HG02981 (cell line): ENCODE measurements at regions not wholly inside any gene's neighbourhood (a gene's known extent, or its start where the extent isn't known, plus 50 kb on each side); places are given as distances from the start of the nearest gene placed in this dataset.

Experiments
- ATAC-seq: cut with Tn5 transposase; IDR thresholded peaks from one replicate; pipeline ENCODE4 v1.9.1; 2021; ENCODE audit warnings: mild to moderate bottlenecking, moderate library complexity; ENCODE audit not compliant: unreplicated experiment

DNA sequence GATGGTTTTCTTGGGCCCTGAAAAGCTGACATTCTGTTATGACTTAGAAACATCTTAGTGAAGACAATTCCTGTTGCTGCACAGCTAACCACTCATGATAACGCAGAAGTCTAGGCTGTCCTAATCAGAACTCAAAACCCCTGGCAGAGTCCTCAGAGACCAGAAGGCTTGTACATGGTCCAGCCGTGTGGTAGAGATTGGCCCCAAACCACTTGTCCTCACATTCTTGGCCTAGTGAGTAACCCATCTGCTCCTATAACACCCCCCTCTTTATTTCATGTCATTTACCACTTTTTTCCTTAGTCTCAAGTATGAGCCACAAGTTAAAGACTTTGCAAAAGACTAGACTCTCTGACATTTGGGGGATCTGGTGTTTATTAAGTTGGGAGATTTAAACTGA, 116.5 kb upstream of the ADAMTS18 start:
- no peak for ATAC-seq

GRCh38 chr16:77553130-77553529, 118.3 kb upstream of the ADAMTS18 start:
- no peak for ATAC-seq

DNA sequence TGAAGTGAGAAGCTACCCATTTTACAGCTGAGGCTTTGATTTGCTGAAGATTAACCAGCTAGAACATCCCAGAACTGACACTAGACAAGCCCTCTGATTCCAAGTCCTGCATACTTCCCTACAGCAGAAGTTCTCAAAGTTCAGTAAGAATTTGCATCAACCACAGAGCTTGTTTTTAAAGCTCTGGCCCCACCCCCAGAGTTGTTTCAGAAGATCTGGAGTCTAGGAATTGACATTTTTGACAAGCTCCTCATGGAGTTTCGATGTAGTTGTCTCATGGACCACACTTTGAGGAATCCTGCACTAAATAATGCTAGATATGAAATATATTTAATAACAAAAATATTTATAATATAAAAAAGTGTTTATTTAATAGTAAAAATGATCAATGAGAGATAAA, 120.3 kb upstream of the ADAMTS18 start:
- ATAC-seq: no peak

DNA sequence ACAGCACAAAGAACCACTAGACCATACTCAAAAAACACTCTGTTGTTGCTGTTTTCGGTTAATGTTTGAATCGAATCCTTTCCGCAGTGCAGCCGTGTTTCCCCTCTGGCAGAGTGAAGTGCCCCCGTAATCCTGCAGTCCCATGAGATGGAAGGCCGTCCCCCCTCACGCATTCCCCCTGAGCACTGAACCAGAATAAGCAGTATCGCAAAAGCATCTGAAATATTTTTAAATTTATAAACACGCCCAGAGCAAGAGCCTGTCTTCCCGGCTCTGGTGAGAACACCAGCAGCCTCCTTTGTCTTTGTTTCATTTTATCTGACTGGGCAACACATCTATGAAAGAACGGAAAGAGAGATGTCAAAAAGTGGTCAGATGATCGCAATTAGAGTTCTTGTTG, 121.0 kb upstream of the ADAMTS18 start:
- no peak for ATAC-seq

DNA sequence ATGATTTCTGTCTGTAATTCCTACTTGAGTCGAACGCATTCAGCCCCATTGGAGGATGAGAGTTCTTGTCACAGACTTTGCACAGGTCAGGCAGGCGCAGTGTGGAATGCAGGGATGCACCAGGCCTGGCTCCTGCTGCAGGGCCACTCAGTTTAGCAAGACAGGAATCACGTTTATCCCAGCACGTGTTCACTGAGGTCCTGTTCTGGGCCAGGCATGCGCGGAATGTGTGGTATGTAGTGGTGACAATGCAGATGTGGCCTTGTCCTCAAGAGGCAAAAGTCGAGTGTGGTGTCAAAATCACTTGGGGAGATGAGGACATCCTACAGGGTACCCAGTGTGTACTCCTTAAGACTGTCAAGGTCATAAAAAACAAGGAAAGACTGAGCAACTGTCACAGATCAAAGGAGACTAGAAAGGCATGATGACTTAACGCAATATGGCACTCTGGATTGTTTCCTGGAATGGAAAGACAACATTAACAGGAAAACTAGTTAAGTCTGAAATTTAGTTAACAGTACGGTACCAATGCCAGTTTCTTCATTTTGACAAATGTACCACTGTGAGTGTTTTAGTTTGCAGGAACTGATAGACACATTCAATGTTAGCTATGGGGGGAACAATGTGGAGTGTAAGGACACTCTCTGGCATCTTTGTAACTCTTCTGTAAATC, 121.5 kb upstream of the ADAMTS18 start:
- ATAC-seq: no peak

DNA sequence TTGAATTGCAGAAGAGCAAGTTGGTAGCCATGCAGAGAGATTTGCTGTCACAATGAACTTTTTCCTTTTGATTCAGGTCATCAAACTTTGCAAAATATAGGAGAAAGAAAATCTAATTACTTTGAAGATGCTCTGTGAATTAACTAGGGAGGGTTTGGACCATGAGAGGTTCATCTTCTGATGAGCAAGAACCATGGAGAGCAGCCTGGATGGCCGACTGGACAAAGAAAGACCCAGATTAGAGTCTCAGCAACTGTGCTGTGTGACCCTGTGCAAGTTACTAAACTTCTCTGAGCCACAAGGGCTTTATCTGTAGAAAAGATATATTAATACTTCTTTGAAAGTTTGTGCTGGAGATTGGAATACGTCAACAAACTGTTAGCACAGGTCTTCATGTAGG, 122.6 kb upstream of the ADAMTS18 start:
- ATAC-seq: no peak

DNA sequence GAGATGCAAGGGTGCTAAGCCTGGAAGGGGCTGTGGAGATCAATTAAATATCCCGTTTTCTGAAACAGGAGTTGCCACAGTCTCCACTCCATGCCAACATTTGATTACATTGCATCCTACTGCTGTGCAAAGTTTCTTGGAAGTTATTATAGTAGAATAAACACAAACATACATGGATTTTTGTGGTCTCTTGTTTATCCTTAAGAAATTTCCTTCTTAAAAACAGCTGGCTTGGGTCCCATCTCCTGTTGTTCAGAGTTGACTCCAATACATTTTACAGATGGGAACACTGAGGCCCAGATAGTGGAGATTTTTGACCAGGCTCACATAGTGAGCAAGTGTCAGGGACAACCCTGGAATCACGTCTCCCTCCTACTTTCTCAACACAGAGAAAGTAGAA, 124.0 kb upstream of the ADAMTS18 start:
- ATAC-seq: no peak

DNA sequence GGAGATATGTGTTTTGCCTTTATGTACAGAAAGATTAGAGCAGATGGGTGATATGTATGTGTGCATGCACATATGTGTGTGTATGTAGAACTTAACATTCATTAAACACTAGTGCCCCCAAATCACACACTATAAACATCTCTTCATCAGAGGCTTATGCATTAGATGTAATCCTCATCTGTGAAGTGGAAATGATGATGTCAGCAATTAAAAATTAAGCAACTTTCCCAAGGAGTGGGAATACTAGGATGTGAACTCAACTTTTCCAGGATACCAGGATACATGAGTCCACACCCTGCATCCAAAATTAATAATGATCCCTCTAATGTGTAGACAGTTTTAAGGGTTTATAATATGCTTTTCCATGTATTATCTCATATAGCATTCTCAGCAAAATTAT, 127.7 kb upstream of the ADAMTS18 start:
- no peak for ATAC-seq

DNA sequence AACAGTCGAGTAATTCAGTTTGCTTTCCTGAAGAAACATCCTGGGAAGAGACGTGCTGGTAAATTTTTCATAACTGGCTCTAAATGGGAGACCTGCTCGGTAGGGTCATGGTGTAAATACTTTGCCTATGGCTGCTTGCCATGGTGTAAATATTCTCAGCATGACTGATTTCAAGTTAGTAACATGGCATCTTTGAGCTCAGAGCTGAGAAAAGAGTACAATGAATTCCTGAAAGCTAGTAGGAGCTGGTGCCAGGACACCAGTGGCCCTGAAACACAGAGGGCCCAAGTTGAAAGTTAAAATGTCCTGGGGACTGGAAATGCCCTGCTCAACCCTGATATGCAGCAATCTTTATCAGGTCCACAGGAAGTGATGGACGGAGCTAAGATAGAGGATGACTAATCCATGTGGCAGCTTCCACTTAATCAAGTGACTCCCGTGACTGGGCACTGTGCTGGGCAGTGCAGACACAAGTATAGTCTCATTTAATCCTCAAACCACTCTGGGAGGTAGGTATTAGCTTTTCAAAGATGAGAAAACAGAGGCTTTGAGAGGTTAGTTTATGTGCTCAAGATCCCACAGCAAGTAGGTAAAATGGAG, 130.1 kb upstream of the ADAMTS18 start:
- ATAC-seq: no peak

DNA sequence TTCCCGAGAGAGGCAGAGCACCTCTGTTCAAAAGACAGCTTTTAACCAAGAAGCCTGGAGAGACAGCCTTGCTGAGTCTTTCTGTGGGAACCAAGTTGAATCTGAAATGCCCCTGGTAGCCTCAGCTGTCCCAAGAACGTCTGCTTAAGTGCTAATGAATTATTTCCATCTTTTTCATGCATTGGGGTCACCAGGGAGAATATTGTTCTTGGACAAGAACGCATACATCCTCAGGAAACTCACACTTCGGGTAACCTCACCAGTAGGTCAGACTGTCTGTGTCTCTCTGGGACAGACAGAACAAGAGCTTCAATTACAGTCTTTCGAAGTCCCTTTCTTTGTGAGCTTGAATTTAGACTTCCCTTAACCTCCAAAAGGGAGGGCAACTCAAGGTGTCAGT, 134.6 kb upstream of the ADAMTS18 start:
- no peak for ATAC-seq

DNA sequence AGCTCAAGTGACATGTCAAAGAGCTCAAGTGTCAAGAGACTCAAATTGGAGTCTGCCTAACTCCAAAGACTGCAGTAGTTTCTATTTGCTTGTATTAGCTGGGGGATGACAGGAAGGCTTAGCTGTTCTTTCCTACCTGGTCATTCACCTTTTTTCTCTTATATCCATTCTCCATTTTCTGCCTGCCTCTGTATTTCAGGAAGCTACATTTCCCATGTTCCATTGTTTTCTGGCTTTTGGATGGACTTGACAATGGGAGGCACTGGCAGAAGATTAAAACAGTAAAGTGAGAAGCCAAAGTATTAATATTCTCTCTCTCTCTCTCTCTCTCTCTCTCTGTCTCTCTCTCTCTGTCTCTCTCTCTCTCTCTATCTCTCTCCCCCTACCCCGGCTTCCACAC, 135.7 kb upstream of the ADAMTS18 start:
- no peak for ATAC-seq

GRCh38 chr16:77571115-77571862, 136.5 kb upstream of the ADAMTS18 start:
- no peak for ATAC-seq

GRCh38 chr16:77574867-77575624, 140.2 kb upstream of the ADAMTS18 start:
- no peak for ATAC-seq

- ATAC-seq: no peak
These were observed 142.9 kb upstream of the NUDT7 start for GRCh38 chr16:77579351-77579891.

GRCh38 chr16:77581706-77582105, 140.6 kb upstream of the NUDT7 start:
- ATAC-seq: no peak

DNA sequence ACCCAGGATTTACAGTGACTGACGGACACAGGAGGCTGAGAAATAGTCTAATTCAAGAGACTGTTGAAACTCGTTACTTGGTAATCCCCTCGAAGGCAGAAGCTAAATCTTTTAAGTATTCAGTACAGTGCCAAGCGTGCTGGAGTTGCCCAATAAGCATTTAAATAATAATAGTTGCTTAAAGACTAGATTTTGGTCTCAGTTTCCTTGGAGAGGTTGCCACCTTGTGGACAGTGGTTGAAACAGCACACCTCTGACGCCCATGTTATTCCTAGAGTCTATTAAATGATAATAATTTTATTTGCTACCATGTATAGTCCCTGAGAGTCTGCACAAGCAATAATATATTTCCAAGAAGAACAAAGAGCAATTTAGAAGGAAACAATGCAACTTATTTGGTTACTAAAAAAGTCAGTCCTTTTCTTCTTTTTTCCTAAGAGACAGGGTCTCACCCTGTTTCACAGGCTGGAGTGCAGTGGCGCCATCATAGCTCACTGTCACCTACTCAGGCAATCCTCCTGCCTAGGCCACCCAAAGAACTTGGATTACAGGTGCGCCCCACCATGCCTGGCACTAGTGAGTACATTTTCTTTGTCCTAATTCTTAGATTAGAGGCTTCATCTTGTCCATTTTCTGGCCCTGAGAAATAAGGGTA, 138.0 kb upstream of the NUDT7 start:
- no peak for ATAC-seq

GRCh38 chr16:77585379-77586251, 136.7 kb upstream of the NUDT7 start:
- no peak for ATAC-seq

DNA sequence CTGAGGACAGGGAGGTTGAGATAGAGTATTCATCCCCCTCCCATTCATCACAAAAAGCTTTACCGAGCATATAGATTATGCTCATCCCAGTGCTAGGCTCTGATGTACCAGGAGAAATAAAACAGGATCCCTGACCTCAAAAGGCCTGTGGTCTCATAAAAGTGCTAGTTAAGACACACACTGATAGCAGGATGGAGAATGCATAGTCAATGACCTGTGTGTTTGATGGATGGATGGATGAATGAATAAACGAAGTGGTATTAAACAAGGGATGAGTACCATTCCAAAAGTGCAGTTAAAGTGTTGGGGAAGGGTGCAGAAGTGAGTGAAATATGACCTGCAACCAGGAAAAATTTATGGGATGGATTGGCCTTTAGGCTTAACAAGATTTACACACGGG, 133.9 kb upstream of the NUDT7 start:
- ATAC-seq: no peak

- no peak for ATAC-seq
These were observed 133.1 kb upstream of the NUDT7 start for GRCh38 chr16:77589071-77589765.
